ENCODE measurements at regions not wholly inside any gene's neighbourhood (a gene's known extent, or its start where the extent isn't known, plus 50 kb on each side); places are given as distances from the start of the nearest gene placed in this dataset.
"Not testable (repeated sequence)": the region's sequence is repeated elsewhere in the genome, so short reads cannot be mapped to it uniquely, and the experiment has no call there.

GRCh38 chr21:14285147-14285761 is 69.3 kb downstream of the RBM11 start:
- H3K9me2 ChIP-seq (replicated peaks; ENCODE audit: low read length): no peaks in the 10 kb centered on the region
- no peaks in the 10 kb centered on the region for H3F3A ChIP-seq (ENCODE audit: low read length, unreplicated experiment)
- CTCF ChIA-PET: no interaction called here
- intact Hi-C loops (cut with micrococcal nuclease): no loop called here
- H3K4me3 ChIP-seq (ENCODE audit: low read length): no peak overlapping the region
- H4K20me1 ChIP-seq (ENCODE audit: low read length): no peaks in the 10 kb centered on the region
- no peak overlapping the region for H3K4me2 ChIP-seq (ENCODE audit: low read length)
- peaks cover 18% of the 10 kb centered on the region; the same call in 1 of the 2 replicates for H3K27me3 ChIP-seq (ENCODE audit: low read length)
- no peaks in the 10 kb centered on the region for H3K9me3 ChIP-seq (ENCODE audit: low read length)
- no peaks in the 10 kb centered on the region for H3K4me1 ChIP-seq (ENCODE audit: insufficient read depth, low read length)
- H3K27ac ChIP-seq (ENCODE audit: low read length): no peak overlapping the region
- no peak for DNase-seq
- H3K79me2 ChIP-seq (ENCODE audit: low read length): no peaks in the 10 kb centered on the region
- TF ChIP-seq EZH2phosphoT487 (IDR thresholded peaks at IDR 0.05; ENCODE audit: borderline replicate concordance, low read length): no peak
- TF ChIP-seq EZH2 (IDR thresholded peaks at IDR 0.05; ENCODE audit: low read length, unreplicated experiment): no peak
- TF ChIP-seq CTCF (conservative IDR thresholded peaks at IDR 0.05; ENCODE audit: low read depth, low read length): no peak
- POLR2A ChIA-PET (ENCODE audit: unreplicated experiment): no interaction called here
- no peak for ATAC-seq
- no peak overlapping the region for H3K9ac ChIP-seq (ENCODE audit: low read length)
- H2AFZ ChIP-seq (ENCODE audit: low read length): no peak overlapping the region
- BruUV-seq (replicated peaks): no TSS peak
- no peaks in the 10 kb centered on the region for H3K36me3 ChIP-seq (ENCODE audit: low read depth, low read length)

GRCh38 chr21:14284481-14284880 is 68.5 kb downstream of the RBM11 start:
- Histone ChIP-seq H3F3A (ENCODE audit: low read length, unreplicated experiment) (no peaks in the 10 kb centered on the region), H3K4me1 (ENCODE audit: insufficient read depth, low read length) (no peaks in the 10 kb centered on the region), H3K27ac (ENCODE audit: low read length) (no peak overlapping the region), H2AFZ (ENCODE audit: low read length) (no peak overlapping the region), H3K36me3 (ENCODE audit: low read depth, low read length) (no peaks in the 10 kb centered on the region), H3K27me3 (ENCODE audit: low read length) (peaks cover 25% of the 10 kb centered on the region), H3K4me2 (ENCODE audit: low read length) (no peak overlapping the region), H3K4me3 (ENCODE audit: low read length) (no peak overlapping the region), H3K79me2 (ENCODE audit: low read length) (no peaks in the 10 kb centered on the region), H3K9ac (ENCODE audit: low read length) (no peak overlapping the region), H4K20me1 (ENCODE audit: low read length) (no peaks in the 10 kb centered on the region), H3K9me2 (replicated peaks; ENCODE audit: low read length) (no peaks in the 10 kb centered on the region), H3K9me3 (ENCODE audit: low read length) (no peaks in the 10 kb centered on the region)
- ChIA-PET CTCF (no interaction called here), POLR2A (ENCODE audit: unreplicated experiment) (no interaction called here)
- no TSS peak for BruUV-seq (replicated peaks)
- intact Hi-C loops (cut with micrococcal nuclease): no loop called here
- TF ChIP-seq EZH2 (IDR thresholded peaks at IDR 0.05; ENCODE audit: low read length, unreplicated experiment) (no peak), EZH2phosphoT487 (IDR thresholded peaks at IDR 0.05; ENCODE audit: borderline replicate concordance, low read length) (no peak), CTCF (conservative IDR thresholded peaks at IDR 0.05; ENCODE audit: low read depth, low read length) (no peak)
- DNase-seq (no peak), ATAC-seq (no peak)

- BruUV-seq (replicated peaks); intact Hi-C loops (cut with micrococcal nuclease); CTCF ChIA-PET; H3K79me2 ChIP-seq (ENCODE audit: low read length); POLR2A ChIA-PET (ENCODE audit: unreplicated experiment); H3K9me3 ChIP-seq (ENCODE audit: low read length); H3K4me1 ChIP-seq (ENCODE audit: insufficient read depth, low read length); H3K9ac ChIP-seq (ENCODE audit: low read length); H3F3A ChIP-seq (ENCODE audit: low read length, unreplicated experiment); H3K9me2 ChIP-seq (replicated peaks; ENCODE audit: low read length); H3K4me3 ChIP-seq (ENCODE audit: low read length); ATAC-seq; H3K4me2 ChIP-seq (ENCODE audit: low read length); DNase-seq; H3K36me3 ChIP-seq (ENCODE audit: low read depth, low read length); H4K20me1 ChIP-seq (ENCODE audit: low read length); H3K27ac ChIP-seq (ENCODE audit: low read length); H2AFZ ChIP-seq (ENCODE audit: low read length): not testable (repeated sequence)
- H3K27me3 ChIP-seq (ENCODE audit: low read length): peaks cover 37% of the 10 kb centered on the region
These were observed 65.4 kb downstream of the RBM11 start for GRCh38 chr21:14281188-14281900.

Measured in PC-3 (cell line).